Hippocampal formation (tissue), 2 donors: ENCODE measurements at regions not wholly inside any gene's neighbourhood (a gene's known extent, or its start where the extent isn't known, plus 50 kb on each side); places are given as distances from the start of the nearest gene placed in this dataset.
"Not testable (repeated sequence)": the region's sequence is repeated elsewhere in the genome, so short reads cannot be mapped to it uniquely, and the experiment has no call there.

Source experiments
- DNase-seq, 2 donors: peaks; one replicate each; lab custom pipeline; 2025; lab: John Stamatoyannopoulos, UW

- no peak for DNase-seq
Observed at GRCh38 chr6:85015396-85015990, 251.1 kb upstream of the TBX18 start.

GRCh38 chr6:85010865-85011264 lies 246.5 kb upstream of the TBX18 start:
- DNase-seq: no peak

GRCh38 chr6:85008296-85009009 lies 244.1 kb upstream of the TBX18 start:
- no peak for DNase-seq

DNA sequence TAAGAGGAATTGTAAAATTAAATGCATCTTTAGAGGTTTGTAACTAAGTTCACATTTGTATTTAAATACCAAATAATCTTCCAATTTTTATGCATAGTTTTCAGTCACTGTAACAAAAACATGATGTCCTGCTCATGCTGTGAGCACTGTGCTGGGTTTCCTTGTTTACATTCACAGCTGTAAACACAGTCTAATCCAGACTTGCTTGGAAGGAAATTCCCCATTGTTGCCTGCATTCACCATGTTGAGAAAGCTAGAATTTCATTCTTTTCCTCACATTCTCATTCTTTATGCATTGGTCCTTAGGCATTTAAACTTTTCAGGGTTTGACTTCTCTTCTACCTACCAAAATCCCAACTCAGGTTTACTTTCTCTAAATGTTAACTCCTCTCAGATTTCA lies 242.0 kb upstream of the TBX18 start:
- no peak for DNase-seq

DNA sequence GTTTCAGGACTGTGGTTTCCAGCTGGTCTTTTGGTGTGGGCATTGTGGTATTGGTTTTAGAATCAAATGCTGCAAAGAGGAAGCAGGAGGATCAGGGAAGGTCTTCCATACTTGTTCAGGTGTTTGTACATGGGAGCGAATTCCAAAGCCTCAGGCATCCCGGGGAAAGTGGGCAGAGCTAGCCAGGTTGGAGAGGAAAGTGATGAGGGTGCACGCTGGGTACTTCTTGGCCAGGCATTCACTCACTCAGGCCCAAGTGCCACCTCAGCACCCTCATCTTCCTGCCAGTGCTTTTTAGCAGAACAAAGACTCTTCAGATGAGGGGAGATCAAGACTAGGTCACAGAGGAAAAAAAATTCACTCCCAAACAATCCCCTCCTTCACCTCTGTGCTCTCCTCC lies 241.1 kb upstream of the TBX18 start:
- DNase-seq: no peak

DNA sequence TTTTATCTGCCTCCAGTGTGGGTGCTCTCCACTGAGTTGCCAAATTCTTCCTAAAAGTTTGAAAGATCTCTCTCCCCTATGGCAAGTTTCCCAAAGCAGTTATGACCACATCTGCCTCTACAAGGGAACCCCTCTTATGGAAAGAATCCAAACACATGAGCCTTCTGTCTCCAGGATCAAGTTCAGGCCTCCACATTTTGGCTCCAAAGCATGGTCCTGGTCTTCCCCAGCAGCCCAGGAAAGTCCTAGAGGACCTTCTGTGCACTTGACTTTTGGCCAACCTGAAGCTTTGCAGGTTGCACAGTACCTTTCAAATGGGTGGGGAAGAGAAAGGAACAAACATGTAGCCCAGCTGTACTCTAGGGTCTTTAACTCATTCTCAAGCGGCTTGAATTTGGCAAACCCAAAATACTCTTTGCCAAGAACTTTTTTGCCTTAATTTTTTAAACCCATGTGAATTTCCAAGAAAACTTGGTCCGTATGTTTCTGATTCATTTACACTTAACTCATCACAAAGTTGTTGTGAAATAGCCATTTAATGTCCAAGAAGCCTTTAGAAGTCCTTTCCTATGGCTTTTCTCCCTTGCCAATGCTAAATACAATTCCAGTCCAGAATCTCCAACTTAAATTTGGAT lies 240.1 kb upstream of the TBX18 start:
- DNase-seq: no peak

DNA sequence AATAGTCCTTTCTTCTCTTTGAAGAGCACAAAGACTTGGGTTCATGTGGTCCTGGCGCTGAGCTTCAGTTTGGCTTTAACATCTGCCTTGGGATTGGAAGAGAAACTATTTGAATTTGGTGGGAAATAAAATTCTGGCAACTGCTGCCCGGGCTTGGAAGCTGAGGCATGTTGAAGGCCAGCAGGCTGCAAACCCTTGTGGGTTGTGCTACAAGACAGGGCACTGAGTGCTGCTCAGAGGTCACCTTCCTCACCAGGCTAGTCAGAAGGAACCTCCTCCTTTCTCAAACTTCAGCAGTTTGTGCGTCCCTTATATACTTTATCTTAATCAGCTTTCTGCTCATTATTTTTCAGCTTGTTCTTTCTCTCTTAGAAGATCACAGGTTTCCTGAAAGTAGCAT lies 238.4 kb upstream of the TBX18 start:
- DNase-seq: no peak

DNA sequence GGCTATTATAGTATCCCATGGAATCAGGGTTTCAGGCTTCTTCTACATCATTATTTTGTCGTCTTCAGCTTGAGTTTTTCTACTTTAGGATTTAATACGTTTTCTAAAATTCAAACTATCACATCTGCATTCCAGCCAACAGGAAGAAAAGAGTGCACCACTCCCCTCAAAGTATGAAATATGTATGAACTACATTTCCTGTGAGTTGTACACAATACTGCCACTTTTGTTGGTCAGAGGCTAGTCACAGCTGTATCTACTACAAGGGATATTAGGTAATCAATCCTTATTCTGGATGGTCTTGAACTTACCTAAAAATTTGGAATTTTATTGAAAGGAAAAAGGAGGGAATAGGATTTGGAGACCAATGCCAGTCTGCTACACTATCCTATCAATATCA lies 235.6 kb upstream of the TBX18 start:
- DNase-seq: no peak

- no peak for DNase-seq
Observed at GRCh38 chr6:84998223-84998622, 233.8 kb upstream of the TBX18 start.

DNA sequence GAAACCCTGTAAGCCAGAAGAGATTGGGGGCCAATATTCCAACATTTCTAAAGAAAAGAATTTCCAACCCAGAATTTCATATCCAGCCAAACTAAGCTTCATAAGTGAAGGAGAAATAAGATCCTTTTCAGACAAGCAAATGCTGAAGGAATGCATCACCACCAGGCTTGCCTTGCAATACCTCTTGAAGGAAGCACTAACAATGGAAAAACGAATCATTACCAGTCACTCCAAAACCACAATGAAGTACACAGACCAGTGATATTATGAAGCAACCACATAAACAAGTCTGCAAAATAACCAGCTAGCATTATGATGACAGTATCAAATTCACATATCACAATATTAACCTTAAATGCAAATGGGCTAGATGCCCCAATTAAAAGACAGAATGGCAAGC lies 224.4 kb upstream of the TBX18 start:
- not testable (repeated sequence) for DNase-seq

- DNase-seq: not testable (repeated sequence)
Observed at GRCh38 chr6:84985490-84985889, 221.1 kb upstream of the TBX18 start.

DNA sequence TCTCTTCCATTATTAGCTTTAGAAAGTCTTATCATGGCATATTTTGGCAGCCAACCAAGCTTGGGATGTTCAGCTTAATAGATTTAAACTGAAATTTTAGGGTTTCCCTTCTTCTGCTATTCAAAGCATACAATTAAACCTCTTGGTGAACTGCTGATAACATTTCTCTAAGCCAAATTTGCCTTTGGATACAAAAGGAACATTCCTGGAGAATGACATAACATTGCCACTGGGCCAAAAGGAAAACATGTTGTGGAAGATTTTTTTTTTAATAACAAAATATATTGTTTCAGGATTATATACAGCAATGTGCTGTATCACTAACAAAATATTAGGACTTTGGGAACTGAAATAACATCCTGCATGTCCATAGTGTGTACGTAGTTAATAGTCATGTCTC lies 215.1 kb upstream of the TBX18 start:
- no peak for DNase-seq

- no peak for DNase-seq
Observed at GRCh38 chr6:84977363-84977705, 212.9 kb upstream of the TBX18 start.

GRCh38 chr6:84976526-84977362 lies 212.3 kb upstream of the TBX18 start:
- no peak for DNase-seq

- DNase-seq: no peak
Observed at GRCh38 chr6:84975316-84975715, 210.9 kb upstream of the TBX18 start.

DNA sequence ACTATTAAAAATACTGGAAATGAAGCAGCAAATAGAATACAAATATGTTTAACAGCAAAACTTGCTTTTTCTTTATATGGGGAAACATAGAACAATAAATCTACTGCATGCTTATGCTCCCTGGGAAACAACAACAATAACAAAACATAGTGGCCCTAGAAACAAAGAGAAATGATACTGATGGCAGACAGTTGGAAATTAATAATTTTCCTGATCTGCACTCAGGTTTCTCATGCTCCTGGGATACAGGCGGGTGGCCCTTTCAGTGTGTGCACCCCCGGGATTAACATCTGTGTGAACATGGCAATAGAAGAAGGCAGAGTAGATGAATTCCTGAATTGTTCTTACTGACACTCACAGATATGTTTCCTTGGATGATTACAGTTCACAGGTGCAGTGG lies 209.2 kb upstream of the TBX18 start:
- DNase-seq: no peak

DNA sequence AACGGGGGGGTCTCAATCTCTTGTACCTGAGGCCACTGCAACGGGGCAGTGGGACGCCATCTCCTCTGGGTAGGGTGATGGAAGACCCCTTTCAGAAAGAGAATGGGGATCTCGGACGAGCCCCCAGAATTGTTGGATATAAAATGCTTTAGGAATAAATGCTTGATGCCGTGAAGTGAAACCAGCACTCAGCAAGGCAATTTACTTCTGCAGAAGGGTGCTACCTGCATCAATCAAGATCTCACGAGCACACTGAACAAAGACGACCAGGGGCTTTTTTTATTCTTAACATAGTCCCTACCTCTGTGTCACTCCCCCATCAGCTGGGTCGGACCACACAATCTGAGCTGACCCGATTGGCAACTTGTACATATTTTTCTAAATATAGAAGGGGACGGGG lies 203.6 kb upstream of the TBX18 start:
- DNase-seq: no peak

DNA sequence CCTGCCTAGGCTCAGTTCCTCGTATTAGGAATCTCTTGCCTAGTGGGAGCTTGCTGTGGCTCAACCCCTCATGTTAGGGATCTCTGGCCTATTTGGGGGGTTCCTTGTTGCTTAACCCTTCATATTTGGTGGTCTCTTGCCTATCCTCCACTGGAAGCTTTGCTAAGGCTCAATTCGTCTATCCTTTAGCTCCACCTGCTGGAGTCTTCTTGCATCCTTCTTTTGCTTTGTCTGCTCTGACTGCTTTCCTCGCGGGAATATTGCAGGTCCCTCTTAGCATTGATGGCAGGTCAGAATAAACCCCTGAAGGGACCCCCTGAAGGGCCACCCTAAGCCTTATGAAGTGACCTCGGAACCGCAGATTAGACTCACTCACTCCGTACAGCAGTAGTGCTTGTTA lies 203.0 kb upstream of the TBX18 start:
- DNase-seq: no peak

DNA sequence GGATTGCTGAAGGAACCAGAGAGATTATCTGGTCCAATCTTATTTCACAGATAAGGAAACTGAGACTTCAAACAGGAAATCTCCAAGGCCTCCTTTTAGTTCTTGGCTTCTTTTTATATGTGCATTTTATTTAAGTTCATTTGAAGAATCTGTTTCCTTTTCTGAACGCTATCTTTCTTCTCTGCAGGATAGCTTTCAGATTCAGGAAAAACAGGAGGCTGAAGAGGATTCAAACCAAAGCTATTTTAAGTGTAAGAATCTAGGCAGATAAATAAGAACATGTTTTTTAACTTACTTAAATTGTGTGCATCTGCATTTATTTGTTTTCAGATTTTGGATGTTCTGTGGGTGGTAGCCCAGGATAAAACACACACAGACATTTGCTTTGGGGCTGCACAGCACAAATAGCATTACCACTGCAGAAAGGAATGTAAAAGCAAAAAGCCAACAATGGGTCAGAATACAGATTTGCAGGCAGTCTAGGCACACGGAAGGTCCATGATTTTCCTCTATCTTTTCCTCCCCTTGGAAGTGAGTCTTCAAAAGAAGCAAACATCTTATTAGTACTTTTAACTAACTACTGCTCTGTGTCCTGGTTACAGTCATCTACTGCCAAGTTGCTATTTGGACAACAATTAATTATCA lies 188.8 kb upstream of the TBX18 start:
- DNase-seq: no peak

GRCh38 chr6:84944926-84945325 lies 180.5 kb upstream of the TBX18 start:
- not testable (repeated sequence) for DNase-seq

- no peak for DNase-seq
Observed at GRCh38 chr6:84943905-84944304, 179.5 kb upstream of the TBX18 start.

GRCh38 chr6:84941609-84942008 lies 177.2 kb upstream of the TBX18 start:
- not testable (repeated sequence) for DNase-seq
